Neural cell (in vitro differentiated cells): ENCODE measurements at regions not wholly inside any gene's neighbourhood (a gene's known extent, or its start where the extent isn't known, plus 50 kb on each side); places are given as distances from the start of the nearest gene placed in this dataset.

Source experiments
- H2AFZ ChIP-seq: fragments of 200-600, 300-800 bp; sonication (generic), shearing (Covaris generic); 2 replicates; pipeline ENCODE4 v1.6.0; 2014; ENCODE audit warnings: low read depth, mild to moderate bottlenecking, antibody characterized with exemption, low read length, moderate library complexity
- H3F3A ChIP-seq: fragments of 200-600 bp; shearing (Covaris generic); 2 replicates; pipeline ENCODE4 v1.6.1; 2016; ENCODE audit warnings: mild to moderate bottlenecking, moderate library complexity, mixed read lengths, antibody characterized with exemption, low read length; ENCODE audit not compliant: insufficient read depth, poor library complexity, severe bottlenecking
- H3K27ac ChIP-seq: fragments of 200-600, 300-800 bp; sonication (generic), shearing (Covaris generic); 2 replicates; pipeline ENCODE4 v1.5.1; 2014; ENCODE audit warnings: mild to moderate bottlenecking, low read length, moderate library complexity
- H3K27me3 ChIP-seq: fragments of 300-800, 200-600 bp; sonication (generic), shearing (Covaris generic); 2 replicates; pipeline ENCODE4 v1.6.0; 2014; ENCODE audit warnings: mild to moderate bottlenecking, low read depth, low read length, moderate library complexity; ENCODE audit not compliant: insufficient read depth
- H3K36me3 ChIP-seq: fragments of 300-800, 200-600 bp; sonication (generic), shearing (Covaris generic); 2 replicates; pipeline ENCODE4 v1.5.1; 2014; ENCODE audit warnings: mild to moderate bottlenecking, antibody characterized with exemption, low read length, moderate library complexity; ENCODE audit not compliant: insufficient read depth
- H3K4me2 ChIP-seq: fragments of 300-800, 200-600 bp; sonication (generic), shearing (Covaris generic); 2 replicates; pipeline ENCODE4 v1.6.0; 2014; ENCODE audit warnings: mild to moderate bottlenecking, low read length
- H3K4me3 ChIP-seq: fragments of 300-800, 200-600 bp; sonication (generic), shearing (Covaris generic); 2 replicates; pipeline ENCODE4 v1.5.1; 2014; ENCODE audit warnings: mild to moderate bottlenecking, low read length, moderate library complexity
- H3K79me2 ChIP-seq: fragments of 200-600 bp; shearing (Covaris generic); replicated peaks from 2 replicates; pipeline ENCODE4 v1.6.0; 2014; ENCODE audit warnings: mild to moderate bottlenecking, low read length, moderate library complexity; ENCODE audit not compliant: insufficient read depth
- H3K9ac ChIP-seq: fragments of 300-800, 200-600 bp; sonication (generic), shearing (Covaris generic); 2 replicates; pipeline ENCODE4 v1.6.1; 2016; ENCODE audit warnings: mild to moderate bottlenecking, low read length, mixed read lengths
- H3K9me2 ChIP-seq: fragments of 200-600 bp; shearing (Covaris generic); 2 replicates; pipeline ENCODE4 v1.6.1; 2016; ENCODE audit warnings: mild to moderate bottlenecking, low read length, mixed read lengths; ENCODE audit not compliant: insufficient read depth
- H3K9me3 ChIP-seq: fragments of 200-600, 300-800 bp; sonication (generic), shearing (Covaris generic); 2 replicates; pipeline ENCODE4 v1.6.1; 2016; ENCODE audit warnings: mild to moderate bottlenecking, mixed run types, low read length, moderate library complexity, mixed read lengths
- H4K20me1 ChIP-seq: fragments of 200-600 bp; shearing (Covaris generic); 2 replicates; pipeline ENCODE4 v1.6.1; 2016; ENCODE audit warnings: mild to moderate bottlenecking, mixed run types; ENCODE audit not compliant: insufficient read depth
- CTCF ChIP-seq: fragments of 450-650 bp; IDR thresholded peaks from 2 replicates; pipeline ENCODE4 v1.5.1; 2014; ENCODE audit warnings: antibody characterized with exemption, mild to moderate bottlenecking, moderate library complexity; ENCODE audit not compliant: poor library complexity, severe bottlenecking
- EP300 ChIP-seq: fragments of 450-650 bp; conservative IDR thresholded peaks from 2 replicates; pipeline ENCODE4 v1.6.1; 2014; ENCODE audit warnings: antibody characterized with exemption, mild to moderate bottlenecking, moderate library complexity; ENCODE audit not compliant: poor library complexity, severe bottlenecking
- EZH2 ChIP-seq: fragments of 200-600, 300-800 bp; shearing (Covaris generic), sonication (generic); IDR thresholded peaks from 2 replicates; pipeline ENCODE4 v1.6.1; 2014; ENCODE audit warnings: antibody characterized with exemption, low read length, borderline replicate concordance, mild to moderate bottlenecking; ENCODE audit not compliant: insufficient read depth, poor library complexity, severe bottlenecking
- MXI1 ChIP-seq: fragments of 450-650 bp; conservative IDR thresholded peaks from 2 replicates; pipeline ENCODE4 v1.6.1; 2014; ENCODE audit warnings: antibody characterized with exemption, mild to moderate bottlenecking; ENCODE audit not compliant: poor library complexity, severe bottlenecking
- POLR2AphosphoS5 ChIP-seq: IDR thresholded peaks from 2 replicates; pipeline ENCODE4 v1.6.1; 2012
- RAD21 ChIP-seq: fragments of 450-650 bp; conservative IDR thresholded peaks from 2 replicates; pipeline ENCODE4 v1.6.1; 2014; ENCODE audit warnings: antibody characterized with exemption, mild to moderate bottlenecking, moderate library complexity
- REST ChIP-seq: IDR thresholded peaks from 2 replicates; pipeline ENCODE4 v1.6.1; 2012; ENCODE audit warnings: borderline replicate concordance
- SMC3 ChIP-seq: fragments of 450-650 bp; conservative IDR thresholded peaks from 2 replicates; pipeline ENCODE4 v1.6.1; 2014; ENCODE audit warnings: antibody characterized with exemption, mild to moderate bottlenecking, moderate library complexity; ENCODE audit not compliant: poor library complexity
- TAF1 ChIP-seq: IDR thresholded peaks from 2 replicates; pipeline ENCODE4 v1.6.1; 2012; ENCODE audit warnings: low read depth

- H3K9me2 ChIP-seq: no peaks in the 10 kb centered on the region
- H3K9me3 ChIP-seq: no peaks in the 10 kb centered on the region
- H3K4me2 ChIP-seq: no peak overlapping the region
- H3K79me2 ChIP-seq: no peaks in the 10 kb centered on the region
- H3F3A ChIP-seq: no peaks in the 10 kb centered on the region
- no peaks in the 10 kb centered on the region for H3K36me3 ChIP-seq
- no peak overlapping the region for H2AFZ ChIP-seq
- no peak for TF ChIP-seq EP300
- TF ChIP-seq RAD21: peak; percentile 75
- no peak for TF ChIP-seq POLR2AphosphoS5
- TF ChIP-seq CTCF: peak; percentile 78
- peak; percentile 70 for TF ChIP-seq SMC3
- no peak for TF ChIP-seq REST
- no peak for TF ChIP-seq EZH2
- no peak overlapping the region for H3K27ac ChIP-seq
- no peak overlapping the region for H3K9ac ChIP-seq
- H3K27me3 ChIP-seq: no peaks in the 10 kb centered on the region
- H3K4me3 ChIP-seq: no peak overlapping the region
- H4K20me1 ChIP-seq: no peaks in the 10 kb centered on the region
These were observed 83.9 kb upstream of the SPANXB1 start for GRCh38 chrX:140918398-140919038.

GRCh38 chrX:140920416-140920815 is 82.0 kb upstream of the SPANXB1 start:
- Histone ChIP-seq H3K4me3 (no peak overlapping the region), H3K36me3 (no peaks in the 10 kb centered on the region), H3K79me2 (no peaks in the 10 kb centered on the region), H3K27ac (no peak overlapping the region), H3F3A (no peaks in the 10 kb centered on the region), H2AFZ (no peak overlapping the region), H3K9me2 (no peaks in the 10 kb centered on the region), H4K20me1 (no peaks in the 10 kb centered on the region), H3K4me2 (no peak overlapping the region), H3K9me3 (no peaks in the 10 kb centered on the region), H3K27me3 (no peaks in the 10 kb centered on the region), H3K9ac (no peak overlapping the region)
- TF ChIP-seq EZH2 (no peak), CTCF (no peak), TAF1 (no peak), RAD21 (no peak), POLR2AphosphoS5 (no peak), MXI1 (no peak), SMC3 (no peak), REST (no peak), EP300 (no peak)
